SK-N-SH (cell line): ENCODE measurements at regions not wholly inside any gene's neighbourhood (a gene's known extent, or its start where the extent isn't known, plus 50 kb on each side); places are given as distances from the start of the nearest gene placed in this dataset.

Source experiments
- CTCF ChIA-PET: fragments of 300-600, 350-600 bp; formaldehyde crosslinking; extraction: SDS; loops from one replicate; lab custom pipeline; 2021; lab: Yijun Ruan, JAX
- POLR2A ChIA-PET: fragments of 350-600 bp; sonication (Branson Sonifier 250); formaldehyde crosslinking; extraction: SDS; loops from one replicate; lab custom pipeline; 2020; ENCODE audit warnings: antibody characterized with exemption, inconsistent platforms; lab: Yijun Ruan, JAX
- DNase-seq: peaks from one replicate; pipeline ENCODE4 v3.0.0; 2012
- H2AFZ ChIP-seq: fragments of 200-600 bp; sonication (generic); 2 replicates; pipeline ENCODE4 v1.8.1; 2016; ENCODE audit warnings: antibody characterized with exemption, mild to moderate bottlenecking, low read depth
- H3F3A ChIP-seq: fragments of 200-600 bp; sonication (generic); replicated peaks from 2 replicates; pipeline ENCODE3; 2016; ENCODE audit warnings: antibody characterized with exemption, mild to moderate bottlenecking; ENCODE audit not compliant: insufficient read depth
- H3K27ac ChIP-seq, 2 experiments: fragments of 200-500 bp in 1 of 2; fragments of 200-600 bp in 1 of 2; sonication (Bioruptor generic) in 1 of 2; sonication (generic), shearing (Covaris generic) in 1 of 2; 2 replicates each; pipeline versions ENCODE4 v1.5.1 to v1.6.1; 2014 to 2016; ENCODE audit warnings: low read depth in 2 of 2, inconsistent platforms in 1 of 2, low read length in 1 of 2, mild to moderate bottlenecking in 1 of 2, mixed read lengths in 1 of 2
- H3K27me3 ChIP-seq: fragments of 200-600 bp; sonication (generic), shearing (Covaris generic); 2 replicates; pipeline ENCODE4 v1.6.1; 2016; ENCODE audit warnings: mixed run types; ENCODE audit not compliant: insufficient read depth
- H3K36me3 ChIP-seq, 2 experiments: fragments of 200-500 bp in 1 of 2; fragments of 200-600 bp in 1 of 2; sonication (Bioruptor generic) in 1 of 2; sonication (generic) in 1 of 2; replicated peaks in 1 of 2; 2 replicates each; pipeline versions ENCODE3 to v1.5.1; 2014 to 2016; ENCODE audit warnings: low read length in 1 of 2, mild to moderate bottlenecking in 1 of 2; ENCODE audit not compliant: insufficient read depth in 2 of 2, control insufficient read depth in 1 of 2
- H3K4me1 ChIP-seq, 2 experiments: fragments of 200-500 bp in 1 of 2; fragments of 200-600 bp in 1 of 2; sonication (Bioruptor generic) in 1 of 2; sonication (generic), shearing (Covaris generic) in 1 of 2; 2 replicates each; pipeline versions ENCODE4 v1.5.1 to v1.6.1; 2014 to 2016; ENCODE audit warnings: low read depth in 1 of 2, low read length in 1 of 2, mixed run types in 1 of 2; ENCODE audit not compliant: insufficient read depth in 2 of 2, control insufficient read depth in 1 of 2
- H3K4me2 ChIP-seq: fragments of 200-600 bp; sonication (generic), shearing (Covaris generic); 2 replicates; pipeline ENCODE4 v1.6.1; 2017; ENCODE audit warnings: mixed run types
- H3K4me3 ChIP-seq, 2 experiments: fragments of 200-500 bp in 1 of 2; fragments of 200-600 bp in 1 of 2; sonication (Bioruptor generic) in 1 of 2; sonication (generic), shearing (Covaris generic) in 1 of 2; 2 replicates each; pipeline versions ENCODE4 v1.5.1 to v1.8.1; 2014 to 2016; ENCODE audit warnings: low read depth in 2 of 2, inconsistent platforms in 1 of 2, low read length in 1 of 2, mild to moderate bottlenecking in 1 of 2, mixed read lengths in 1 of 2, moderate library complexity in 1 of 2
- H3K79me2 ChIP-seq: fragments of 200-600 bp; sonication (generic); 2 replicates; pipeline ENCODE4 v1.8.1; 2017; ENCODE audit warnings: mild to moderate bottlenecking; ENCODE audit not compliant: insufficient read depth
- H3K9ac ChIP-seq: fragments of 200-600 bp; sonication (generic); 2 replicates; pipeline ENCODE4 v1.6.1; 2017; ENCODE audit warnings: mixed run types
- H3K9me2 ChIP-seq: fragments of 200-600 bp; sonication (generic); 2 replicates; pipeline ENCODE4 v1.6.1; 2017; ENCODE audit warnings: mixed run types
- H3K9me3 ChIP-seq: fragments of 200-600 bp; sonication (generic); 2 replicates; pipeline ENCODE4 v1.6.1; 2017; ENCODE audit warnings: mixed run types, mild to moderate bottlenecking, moderate library complexity
- H4K20me1 ChIP-seq: fragments of 200-600 bp; sonication (generic); 2 replicates; pipeline ENCODE4 v1.6.1; 2017; ENCODE audit warnings: mild to moderate bottlenecking, mixed run types; ENCODE audit not compliant: insufficient read depth
- CHD2 ChIP-seq: fragments of 150-350 bp; IDR thresholded peaks from 2 replicates; pipeline ENCODE4 v1.6.1; 2018; ENCODE audit warnings: low read length; ENCODE audit not compliant: partially characterized antibody
- EP300 ChIP-seq, 2 experiments: IDR thresholded peaks; 2 replicates each; pipeline versions ENCODE4 v1.4.0 to v1.6.1; 2012; ENCODE audit warnings: borderline replicate concordance in 1 of 2, low read depth in 1 of 2, low read length in 1 of 2
- EZH2phosphoT487 ChIP-seq: fragments of 200-600 bp; sonication (generic); IDR thresholded peaks from 2 replicates; pipeline ENCODE4 v1.6.1; 2017; ENCODE audit warnings: low read depth, mixed run types, mild to moderate bottlenecking, antibody characterized with exemption, moderate library complexity, borderline replicate concordance
- FOSL2 ChIP-seq: IDR thresholded peaks from 2 replicates; pipeline ENCODE4 v1.4.0; 2012; ENCODE audit warnings: low read depth, mild to moderate bottlenecking, moderate library complexity, borderline replicate concordance
- FOXJ3 ChIP-seq: sonication (generic); formaldehyde crosslinking; IDR thresholded peaks from 2 replicates; pipeline ENCODE4 v1.5.1; 2020; ENCODE audit warnings: mild to moderate bottlenecking, missing genetic modification reagents
- GATA2 ChIP-seq: sonication (generic); formaldehyde crosslinking; IDR thresholded peaks from 2 replicates; pipeline ENCODE4 v1.5.0; 2020; ENCODE audit warnings: mild to moderate bottlenecking, missing genetic modification reagents
- JUND ChIP-seq: IDR thresholded peaks from 2 replicates; pipeline ENCODE4 v1.4.0; 2012
- MXI1 ChIP-seq: IDR thresholded peaks from 2 replicates; pipeline ENCODE4 v1.6.1; 2012; ENCODE audit warnings: mild to moderate bottlenecking, low read depth, low read length, improper control_type of control experiment
- NFIC ChIP-seq: IDR thresholded peaks from 2 replicates; pipeline ENCODE4 v1.4.0; 2012; ENCODE audit warnings: borderline replicate concordance
- RAD21 ChIP-seq: IDR thresholded peaks from 2 replicates; pipeline ENCODE4 v1.6.1; 2012; ENCODE audit warnings: mild to moderate bottlenecking, low read length
- RXRA ChIP-seq: IDR thresholded peaks from 2 replicates; pipeline ENCODE4 v1.4.0; 2012; ENCODE audit warnings: low read depth, mild to moderate bottlenecking, borderline replicate concordance
- TAF1 ChIP-seq: IDR thresholded peaks from 2 replicates; pipeline ENCODE4 v1.6.1; 2012; ENCODE audit warnings: low read depth, mild to moderate bottlenecking, low read length, moderate library complexity, borderline replicate concordance
- TCF12 ChIP-seq: IDR thresholded peaks from 2 replicates; pipeline ENCODE4 v1.4.0; 2012
- WGBS: methylation state at CpG from one replicate; pipeline ENCODE4 v1.1.6; 2017; ENCODE audit warnings: low lambda C conversion rate; 5-methylcytosine and 5-hydroxymethylcytosine counted together
- TF ChIP-seq, protein P1 (sequence below): IDR thresholded peaks from 2 replicates; pipeline ENCODE4 v1.4.0; 2012; ENCODE audit warnings: low read depth, borderline replicate concordance
- TF ChIP-seq, protein P2 (sequence below): IDR thresholded peaks from 2 replicates; pipeline ENCODE4 v1.4.0; 2012; ENCODE audit warnings: low read depth, borderline replicate concordance

DNA sequence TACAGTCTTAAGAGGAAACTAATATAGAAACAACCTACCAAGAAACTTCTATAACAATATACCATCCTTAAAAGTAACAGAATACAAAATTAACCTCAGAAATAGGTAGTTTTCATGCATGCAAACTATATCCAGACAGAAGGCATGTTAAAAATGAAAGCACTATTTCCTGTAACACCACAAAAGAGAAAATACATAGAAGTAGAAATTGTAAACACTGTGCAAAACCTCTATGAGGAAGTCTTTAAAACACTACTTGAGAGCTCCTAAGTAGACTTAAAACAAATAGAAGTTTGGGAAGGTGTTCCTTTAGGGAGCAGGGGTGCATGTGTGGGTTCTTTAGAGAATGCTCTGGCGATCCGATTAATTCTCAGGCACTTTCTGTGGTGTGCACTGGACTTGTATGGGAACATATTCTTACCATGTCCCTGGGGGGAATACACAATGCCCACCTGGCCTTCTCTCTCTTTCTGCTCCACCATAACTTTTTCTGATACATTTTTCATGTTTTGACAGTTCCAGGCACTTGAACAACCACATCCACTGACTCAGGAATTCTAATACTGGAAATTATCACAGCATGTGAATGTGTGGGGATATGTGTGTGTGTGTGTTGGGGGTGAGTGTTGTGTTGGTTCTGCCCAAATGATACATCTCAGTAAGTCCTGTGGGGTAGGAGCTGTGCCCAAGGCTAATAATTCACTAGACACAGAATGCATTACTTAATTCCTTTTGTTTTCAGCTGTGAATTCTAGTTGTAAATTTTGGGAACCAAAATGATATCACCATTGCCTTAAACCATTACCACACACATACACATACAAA is 866.3 kb upstream of the B3GALT2 start:
- H3K9ac ChIP-seq, result no peak overlapping the region
- POLR2A ChIA-PET, result no interaction called here
- H3K27me3 ChIP-seq, result no peaks in the 10 kb centered on the region
- no peak overlapping the region for H3K27ac ChIP-seq
- TF ChIP-seq TAF1 (no peak), EZH2phosphoT487 (no peak), JUND (no peak), CHD2 (no peak), FOSL2 (no peak)
- TF ChIP-seq, protein P1, sequence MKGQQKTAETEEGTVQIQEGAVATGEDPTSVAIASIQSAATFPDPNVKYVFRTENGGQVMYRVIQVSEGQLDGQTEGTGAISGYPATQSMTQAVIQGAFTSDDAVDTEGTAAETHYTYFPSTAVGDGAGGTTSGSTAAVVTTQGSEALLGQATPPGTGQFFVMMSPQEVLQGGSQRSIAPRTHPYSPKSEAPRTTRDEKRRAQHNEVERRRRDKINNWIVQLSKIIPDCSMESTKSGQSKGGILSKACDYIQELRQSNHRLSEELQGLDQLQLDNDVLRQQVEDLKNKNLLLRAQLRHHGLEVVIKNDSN, result no peak
- TF ChIP-seq, all 33 proteins: peak for 0
- DNase-seq, result no peak
- CTCF ChIA-PET, result no interaction called here
- Histone ChIP-seq H4K20me1 (no peaks in the 10 kb centered on the region), H2AFZ (no peak overlapping the region), H3K9me3 (no peaks in the 10 kb centered on the region), H3K4me2 (no peak overlapping the region), H3F3A (no peaks in the 10 kb centered on the region), H3K4me3 (no peak overlapping the region), H3K36me3 (no peaks in the 10 kb centered on the region), H3K4me1 (no peaks in the 10 kb centered on the region), H3K9me2 (no peaks in the 10 kb centered on the region), H3K79me2 (no peaks in the 10 kb centered on the region)
- WGBS, result 40% methylated on average over 1 of the region's 2 CpGs

DNA sequence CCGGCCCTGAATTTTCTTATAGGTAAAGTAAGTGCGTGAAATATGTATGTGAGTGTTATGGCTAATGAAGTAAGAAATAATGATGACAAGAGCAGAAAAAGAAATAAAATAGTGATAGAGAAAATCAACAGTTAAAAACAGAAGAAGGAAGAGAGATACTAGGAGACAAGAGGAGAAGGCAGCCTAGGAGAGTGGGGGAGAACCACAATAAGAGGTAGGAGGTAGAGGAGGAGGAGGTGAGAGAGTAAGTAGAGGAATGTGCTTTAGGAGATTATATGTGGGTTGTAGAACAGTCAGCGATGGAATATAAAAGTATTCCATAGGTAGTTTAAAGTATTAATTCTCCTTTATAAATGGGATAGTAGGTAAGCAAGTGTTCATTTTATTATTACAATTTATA is 861.5 kb upstream of the B3GALT2 start:
- DNase-seq, result no peak
- H3F3A ChIP-seq, result peaks cover 22% of the 10 kb centered on the region
- no peaks in the 10 kb centered on the region for H3K9me3 ChIP-seq
- H3K27ac ChIP-seq, result no peak overlapping the region
- no peak overlapping the region for H3K9ac ChIP-seq
- H3K36me3 ChIP-seq, result no peaks in the 10 kb centered on the region
- ChIA-PET CTCF (no interaction called here), POLR2A (no interaction called here)
- H3K27me3 ChIP-seq, result no peaks in the 10 kb centered on the region
- no peaks in the 10 kb centered on the region for H3K79me2 ChIP-seq
- H2AFZ ChIP-seq, result no peak overlapping the region
- H3K4me2 ChIP-seq, result no peak overlapping the region
- 44% methylated on average over 3 of the region's 3 CpGs for WGBS
- H3K9me2 ChIP-seq, result no peaks in the 10 kb centered on the region
- H3K4me1 ChIP-seq, result no peaks in the 10 kb centered on the region; a peak in 2 of 4 replicates
- no peak overlapping the region for H3K4me3 ChIP-seq
- H4K20me1 ChIP-seq, result no peaks in the 10 kb centered on the region
- TF ChIP-seq RAD21 (no peak), GATA2 (no peak), EP300 (IDR thresholded peaks at IDR 0.05; ENCODE audit: borderline replicate concordance in 1 of 2, low read depth in 1 of 2, low read length in 1 of 2) (no peak)

DNA sequence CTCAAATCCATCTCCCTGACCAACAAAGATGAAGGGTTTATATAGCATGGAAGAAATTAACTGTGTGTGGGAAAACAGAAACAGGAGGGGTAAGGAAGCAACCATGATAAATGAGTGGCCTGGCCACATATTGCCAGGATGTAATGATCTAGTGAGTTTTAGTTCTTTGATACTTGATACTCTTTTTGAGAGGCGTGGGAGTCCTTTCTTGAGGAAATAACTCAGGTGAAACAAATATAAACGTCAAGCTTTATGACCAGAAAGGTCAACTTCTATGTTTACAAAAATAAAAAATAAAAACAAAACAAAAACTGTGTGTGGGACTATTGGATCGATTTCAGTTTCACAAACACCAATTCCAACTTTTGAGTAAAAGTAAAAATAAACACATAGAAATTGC is 860.8 kb upstream of the B3GALT2 start:
- POLR2A ChIA-PET, result no interaction called here
- Histone ChIP-seq H2AFZ (no peak overlapping the region), H3K4me1 (no peaks in the 10 kb centered on the region; a peak in 2 of 4 replicates)

More for the DNA sequence above, 860.8 kb upstream of the B3GALT2 start:
- Histone ChIP-seq H3K4me2 (no peak overlapping the region), H3K27me3 (no peaks in the 10 kb centered on the region), H3F3A (peaks cover 22% of the 10 kb centered on the region), H4K20me1 (no peaks in the 10 kb centered on the region), H3K4me3 (no peak overlapping the region), H3K9me2 (no peaks in the 10 kb centered on the region), H3K27ac (no peak overlapping the region), H3K79me2 (no peaks in the 10 kb centered on the region), H3K36me3 (no peaks in the 10 kb centered on the region)
- 9% methylated on average over 3 of the region's 3 CpGs for WGBS
- DNase-seq, result no peak
- CTCF ChIA-PET, result no interaction called here
- TF ChIP-seq RXRA (no peak), NFIC (no peak), TCF12 (no peak), RAD21 (no peak), FOXJ3 (CRISPR knock-in tag) (no peak), EZH2phosphoT487 (no peak), TAF1 (no peak), MXI1 (no peak)
- TF ChIP-seq, protein P2, sequence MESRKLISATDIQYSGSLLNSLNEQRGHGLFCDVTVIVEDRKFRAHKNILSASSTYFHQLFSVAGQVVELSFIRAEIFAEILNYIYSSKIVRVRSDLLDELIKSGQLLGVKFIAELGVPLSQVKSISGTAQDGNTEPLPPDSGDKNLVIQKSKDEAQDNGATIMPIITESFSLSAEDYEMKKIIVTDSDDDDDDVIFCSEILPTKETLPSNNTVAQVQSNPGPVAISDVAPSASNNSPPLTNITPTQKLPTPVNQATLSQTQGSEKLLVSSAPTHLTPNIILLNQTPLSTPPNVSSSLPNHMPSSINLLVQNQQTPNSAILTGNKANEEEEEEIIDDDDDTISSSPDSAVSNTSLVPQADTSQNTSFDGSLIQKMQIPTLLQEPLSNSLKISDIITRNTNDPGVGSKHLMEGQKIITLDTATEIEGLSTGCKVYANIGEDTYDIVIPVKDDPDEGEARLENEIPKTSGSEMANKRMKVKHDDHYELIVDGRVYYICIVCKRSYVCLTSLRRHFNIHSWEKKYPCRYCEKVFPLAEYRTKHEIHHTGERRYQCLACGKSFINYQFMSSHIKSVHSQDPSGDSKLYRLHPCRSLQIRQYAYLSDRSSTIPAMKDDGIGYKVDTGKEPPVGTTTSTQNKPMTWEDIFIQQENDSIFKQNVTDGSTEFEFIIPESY, result no peak
- TF ChIP-seq, all 33 proteins: peak for 0
- Histone ChIP-seq H3K9me3 (no peaks in the 10 kb centered on the region), H3K9ac (no peak overlapping the region)
